Epidermal melanocyte (primary cell): ENCODE measurements at regions not wholly inside any gene's neighbourhood (a gene's known extent, or its start where the extent isn't known, plus 50 kb on each side); places are given as distances from the start of the nearest gene placed in this dataset.
"Not testable (repeated sequence)": the region's sequence is repeated elsewhere in the genome, so short reads cannot be mapped to it uniquely, and the experiment has no call there.

Source experiments
- DNase-seq: peaks from one replicate; pipeline ENCODE4 v3.0.0; 2011; ENCODE audit warnings: low spot score; ENCODE audit not compliant: insufficient read length

DNA sequence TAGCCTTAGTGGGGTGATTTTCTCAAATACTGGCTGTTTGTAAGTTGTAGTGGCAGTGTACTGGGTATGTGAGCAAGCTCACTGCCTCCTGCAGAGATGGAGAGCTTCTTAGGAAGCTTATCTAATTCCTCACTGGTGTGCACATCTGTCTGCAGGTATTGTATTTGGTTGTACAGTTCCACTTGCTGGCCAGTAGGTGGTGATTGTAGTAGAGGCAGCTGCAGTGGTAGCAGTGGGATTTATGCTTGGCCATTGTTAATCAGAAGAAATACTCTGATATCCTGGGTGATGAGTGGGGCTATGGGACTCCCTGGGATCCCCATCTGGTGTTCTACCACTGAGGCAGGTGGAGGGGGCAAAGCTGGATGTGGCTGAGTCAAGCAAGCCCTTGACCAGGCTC, 276.1 kb upstream of the SPAG17 start:
- DNase-seq, result no peak

- no peak for DNase-seq
Observed at GRCh38 chr1:118459871-118460270, 274.8 kb upstream of the SPAG17 start.

DNA sequence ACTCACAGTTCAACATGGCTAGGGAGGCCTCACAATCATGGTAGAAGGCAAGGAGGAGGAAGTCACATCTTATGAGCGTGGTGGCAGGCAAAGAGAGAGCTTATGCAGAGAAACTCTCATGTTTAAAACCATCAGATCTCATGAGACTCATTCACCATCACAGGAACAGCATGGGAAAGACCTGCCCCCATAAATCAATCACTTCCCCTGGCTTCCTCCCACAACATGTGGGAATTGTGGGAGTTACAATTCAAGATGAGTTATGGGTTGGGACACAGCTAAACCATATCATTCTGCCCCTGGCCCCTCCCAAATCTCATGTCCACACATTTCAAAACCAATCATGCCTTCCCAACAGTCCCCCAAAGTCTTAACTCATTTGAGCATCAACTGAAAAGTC, 268.8 kb upstream of the SPAG17 start:
- not testable (repeated sequence) for DNase-seq

- DNase-seq, result no peak
Observed at GRCh38 chr1:118445156-118445555, 260.1 kb upstream of the SPAG17 start.

DNA sequence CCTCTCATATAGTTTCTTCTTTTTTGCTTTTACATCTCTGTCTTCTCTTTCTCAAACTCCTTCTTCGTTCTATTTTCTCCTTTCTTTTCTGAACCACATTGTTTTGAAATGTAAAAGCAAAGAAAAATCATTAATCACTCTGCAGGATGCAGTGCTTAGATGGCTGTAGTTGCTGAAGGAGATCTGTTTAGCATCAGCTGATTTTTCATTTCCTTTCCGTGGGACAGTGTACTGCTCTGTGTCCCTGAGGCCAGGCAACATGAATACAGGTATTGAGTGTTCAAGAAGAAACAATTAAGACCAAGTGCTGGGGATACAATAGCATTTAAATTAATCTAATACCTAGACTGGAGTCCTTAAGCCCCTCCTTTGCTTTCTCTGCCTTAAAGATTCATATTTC, 257.2 kb upstream of the SPAG17 start:
- no peak for DNase-seq

DNA sequence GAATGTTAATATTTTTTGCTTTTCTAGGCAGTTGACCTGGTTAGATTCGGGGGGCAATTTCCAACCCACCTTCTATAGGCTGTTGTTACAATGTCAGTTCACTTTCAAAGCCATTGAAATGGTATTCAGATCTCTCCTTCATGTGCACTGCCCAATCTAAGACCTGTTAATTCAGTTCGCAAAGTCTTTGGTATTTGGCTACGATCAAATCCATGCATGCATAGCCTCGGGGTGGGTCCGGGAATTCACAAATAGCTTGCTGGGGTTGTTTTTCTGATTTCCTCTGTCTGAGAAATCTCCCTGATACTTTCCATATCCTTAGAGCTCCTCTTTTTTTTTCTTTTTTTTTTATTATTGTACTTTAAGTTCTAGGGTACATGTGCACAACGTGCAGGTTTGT, 252.6 kb upstream of the SPAG17 start:
- DNase-seq, result no peak

- DNase-seq, result no peak
Observed at GRCh38 chr1:118429856-118430255, 244.8 kb upstream of the SPAG17 start.

- no peak for DNase-seq
Observed at GRCh38 chr1:118421868-118422350, 236.9 kb upstream of the SPAG17 start.

GRCh38 chr1:118404024-118404423, 219.0 kb upstream of the SPAG17 start:
- no peak for DNase-seq

- DNase-seq, result no peak
Observed at GRCh38 chr1:118397496-118397859, 212.4 kb upstream of the SPAG17 start.

DNA sequence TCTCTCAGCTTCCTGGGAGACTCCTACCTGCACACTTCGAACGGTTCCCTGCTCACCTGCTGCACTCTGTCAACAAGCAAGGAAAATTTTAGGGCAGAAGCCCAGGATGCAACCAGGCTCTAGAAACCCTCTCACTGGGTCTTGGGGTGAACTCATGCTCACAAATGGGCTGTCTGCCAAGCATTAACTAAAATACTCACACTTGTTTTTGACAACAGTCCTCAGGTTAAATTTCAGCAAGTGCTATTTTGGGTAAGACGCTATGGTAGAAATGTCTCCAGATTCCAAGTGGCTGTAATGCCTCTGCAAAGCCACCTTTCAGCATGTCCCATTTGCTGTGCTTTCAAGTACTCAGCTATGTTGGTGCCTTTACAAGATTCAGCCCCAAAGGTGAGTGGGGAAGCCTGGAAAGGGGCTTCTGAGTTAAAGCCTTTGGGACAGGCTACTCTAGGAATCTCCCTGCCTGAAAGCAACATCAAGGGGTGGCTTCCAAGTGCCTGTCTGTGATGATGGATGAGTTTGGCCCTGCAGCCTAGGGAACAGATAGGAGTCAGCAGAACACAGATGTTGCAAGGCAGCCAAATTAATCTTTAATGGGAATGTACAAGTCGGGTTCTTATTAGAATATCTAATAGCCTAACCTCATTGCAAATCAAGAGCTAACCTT, 211.9 kb upstream of the SPAG17 start:
- DNase-seq, result no peak

- no peak for DNase-seq
Observed at GRCh38 chr1:118396279-118396678, 211.3 kb upstream of the SPAG17 start.

DNA sequence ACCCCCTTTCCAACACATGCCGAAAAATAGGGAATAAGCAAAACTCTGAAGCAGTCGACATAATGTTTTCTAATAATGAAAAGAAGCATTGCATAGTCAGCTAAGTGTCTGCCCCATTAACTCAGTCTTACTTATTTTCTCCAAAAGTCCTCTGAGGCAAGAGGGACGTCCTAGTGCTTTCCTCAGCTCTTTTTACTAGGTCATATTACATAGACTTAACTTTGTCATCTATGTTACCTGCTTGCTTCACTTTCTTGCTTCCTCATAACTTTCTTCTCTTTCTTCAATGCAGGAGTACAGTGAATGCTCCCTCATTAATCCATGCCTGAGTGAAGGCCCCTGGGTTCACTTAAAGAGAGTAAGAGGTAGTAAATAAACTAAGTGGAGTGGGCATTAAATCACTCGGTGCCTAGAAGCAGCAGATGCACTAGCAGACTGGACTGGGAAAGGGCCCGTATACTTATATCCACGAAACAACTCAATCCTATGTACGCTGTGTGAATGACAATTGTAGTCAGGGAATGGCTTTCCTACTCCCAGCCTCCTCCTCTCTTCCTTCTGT, 210.5 kb upstream of the SPAG17 start:
- no peak for DNase-seq

DNA sequence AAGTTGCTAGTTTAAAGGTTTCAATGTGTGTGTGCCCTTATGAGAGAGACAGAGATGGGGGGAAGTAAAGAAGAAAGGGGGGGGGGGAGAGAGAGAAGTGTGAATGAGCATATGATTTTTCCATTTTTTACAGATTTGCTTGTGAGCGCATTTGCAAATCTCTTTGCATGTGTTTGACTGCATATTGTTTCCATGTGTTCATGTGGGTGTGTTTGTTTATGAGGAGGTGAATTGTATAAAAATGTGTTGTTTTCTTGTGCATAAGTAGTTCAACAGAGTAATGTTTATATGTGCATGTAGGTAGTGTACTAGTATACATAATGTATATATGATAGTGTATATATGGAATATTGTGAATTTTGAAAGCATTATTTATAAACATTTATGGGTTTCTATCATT, 205.9 kb upstream of the SPAG17 start:
- no peak for DNase-seq

DNA sequence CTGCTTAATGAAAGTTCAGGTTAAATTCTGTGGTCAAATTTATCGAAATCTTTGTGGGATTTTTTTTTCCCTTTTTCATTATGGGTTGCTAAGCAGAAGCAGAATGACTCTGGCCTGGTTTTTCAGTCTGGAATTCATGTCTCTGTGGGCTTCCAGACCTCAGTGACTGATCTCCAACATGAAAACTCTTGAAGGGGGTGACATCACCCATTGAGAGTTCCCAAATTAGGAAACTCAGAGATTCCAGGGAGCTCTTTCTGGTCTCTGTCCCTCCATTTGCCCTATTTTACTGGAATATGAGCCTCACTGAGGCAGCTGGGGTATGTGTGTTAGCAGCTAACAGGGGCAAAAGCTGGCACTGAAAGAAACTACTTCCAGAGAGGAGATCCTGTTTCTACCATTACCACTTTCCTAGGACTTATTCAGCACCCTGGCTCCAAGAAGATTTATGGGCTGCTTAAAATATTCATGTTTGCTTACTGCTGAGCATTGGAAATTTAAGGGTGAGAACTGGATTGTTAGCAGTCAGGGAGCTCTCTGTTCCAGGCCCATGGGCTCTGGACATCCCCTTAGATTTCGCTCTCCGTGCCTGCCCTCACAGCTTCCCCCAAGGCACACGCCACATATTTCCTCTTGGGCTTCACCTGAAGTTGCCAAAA, 203.4 kb upstream of the SPAG17 start:
- no peak for DNase-seq

DNA sequence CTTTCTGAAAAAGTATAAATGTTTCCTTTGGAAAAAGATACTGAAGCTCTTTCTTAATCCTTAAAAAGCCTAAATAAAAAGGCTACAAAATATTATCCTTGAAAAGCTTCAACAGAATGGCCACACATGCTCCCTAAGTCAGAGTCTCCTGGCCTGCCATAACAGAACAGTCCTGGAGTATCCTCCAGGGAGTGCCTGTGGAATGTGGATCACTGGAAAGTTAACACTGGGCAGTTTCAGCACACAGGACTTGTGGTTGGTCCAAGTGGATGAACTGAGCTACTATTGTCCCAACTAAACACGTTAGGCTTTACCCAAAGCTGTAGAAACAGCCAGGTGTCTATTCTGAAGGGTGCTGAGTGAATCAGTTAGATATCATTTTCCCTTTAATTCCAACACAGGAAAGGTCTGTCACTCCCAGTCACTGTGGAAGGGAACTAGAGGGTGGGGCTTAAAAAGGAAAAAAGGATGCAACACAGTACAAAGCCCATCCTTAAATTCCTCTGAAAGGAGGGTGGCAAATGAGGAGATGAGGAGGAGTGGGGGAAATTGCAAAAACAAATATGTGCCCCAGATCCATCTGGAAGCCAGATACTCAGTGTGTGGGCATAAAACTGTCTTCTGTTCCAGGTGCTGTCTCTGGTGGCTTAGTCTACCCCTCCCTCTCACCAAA, 196.3 kb upstream of the SPAG17 start:
- no peak for DNase-seq

- not testable (repeated sequence) for DNase-seq
Observed at GRCh38 chr1:118377183-118377582, 192.2 kb upstream of the SPAG17 start.

DNA sequence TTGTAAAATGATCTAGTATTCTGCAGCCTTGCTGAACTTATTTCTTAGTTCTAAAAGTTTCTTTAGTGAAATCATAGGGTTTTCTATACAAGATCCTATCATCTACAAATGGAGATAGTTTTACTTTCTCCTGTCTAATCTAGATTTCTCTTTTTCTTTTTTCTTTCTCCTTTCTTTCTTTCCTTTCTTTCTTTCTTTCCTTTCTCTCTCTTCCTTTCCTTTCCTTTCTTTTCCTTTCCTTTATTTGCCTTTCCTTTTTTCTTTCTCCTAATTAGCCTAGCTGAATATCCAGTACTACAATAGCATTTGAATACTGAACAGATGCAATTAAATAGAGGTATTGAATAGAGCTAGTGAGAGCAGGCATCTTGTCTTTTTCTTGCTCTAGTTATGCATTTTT, 186.6 kb upstream of the SPAG17 start:
- DNase-seq, result no peak

DNA sequence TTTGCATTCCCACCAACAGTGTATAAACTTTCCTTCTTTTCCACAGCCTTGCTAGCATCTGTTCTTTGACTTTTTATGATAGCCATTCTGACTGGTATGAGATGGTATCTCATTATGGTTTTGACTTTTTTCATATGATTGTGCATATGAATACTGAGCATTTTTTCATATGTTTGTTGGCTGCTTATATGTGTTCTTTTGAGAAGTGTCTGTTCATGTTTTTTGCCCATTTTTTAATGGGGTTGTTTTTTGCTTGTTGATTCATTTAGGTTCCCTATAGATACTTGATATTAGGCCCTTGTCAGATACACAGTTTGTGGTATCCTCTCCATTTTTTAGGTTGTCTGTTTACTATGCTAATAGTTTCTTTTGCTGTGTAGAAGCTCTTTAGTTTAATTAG, 185.8 kb upstream of the SPAG17 start:
- DNase-seq, result no peak

GRCh38 chr1:118366286-118366685, 181.3 kb upstream of the SPAG17 start:
- DNase-seq, result no peak

DNA sequence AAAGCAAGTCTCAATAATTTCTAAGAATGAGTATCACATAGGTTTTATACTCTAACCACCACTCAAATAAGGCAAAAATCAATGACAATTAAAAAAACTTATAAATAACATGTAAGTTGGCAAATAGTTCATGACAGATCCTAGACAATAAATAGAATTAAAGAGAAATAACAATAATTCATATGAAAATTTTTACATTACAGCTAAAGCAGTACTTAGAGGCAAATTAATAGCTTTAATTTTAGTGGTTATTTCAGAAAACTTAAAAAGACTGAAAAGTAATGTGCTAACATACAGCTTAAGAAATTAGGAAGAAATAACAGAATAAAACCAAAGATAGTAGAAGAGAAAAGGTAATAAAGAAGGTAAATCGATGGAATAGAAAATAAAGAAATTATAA, 179.9 kb upstream of the SPAG17 start:
- no peak for DNase-seq

DNA sequence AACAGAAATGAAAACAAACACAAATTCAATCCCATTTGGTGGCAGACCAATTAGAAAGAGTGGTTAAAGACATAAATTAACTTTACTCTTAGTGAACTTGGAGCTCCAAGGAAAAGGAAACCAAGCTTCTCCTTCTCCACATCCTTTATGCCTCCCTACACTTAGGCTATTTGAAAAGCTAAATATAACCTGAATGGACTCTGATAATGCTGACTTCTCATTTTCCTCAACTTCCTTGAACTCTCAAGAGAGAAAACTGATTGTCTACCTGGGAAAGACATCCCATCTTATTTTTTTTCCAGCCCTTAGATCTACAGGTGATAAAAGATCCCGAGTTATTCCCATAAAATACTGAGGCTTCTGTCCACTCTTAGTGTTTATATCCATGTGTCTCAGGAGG, 178.4 kb upstream of the SPAG17 start:
- DNase-seq, result no peak
